Smooth muscle cell of the brain vasculature (primary cell): ENCODE measurements at regions not wholly inside any gene's neighbourhood (a gene's known extent, or its start where the extent isn't known, plus 50 kb on each side); places are given as distances from the start of the nearest gene placed in this dataset.
"Not testable (repeated sequence)": the region's sequence is repeated elsewhere in the genome, so short reads cannot be mapped to it uniquely, and the experiment has no call there.

Source experiments
- DNase-seq: peaks from one replicate; pipeline ENCODE4 v3.0.0-alpha.2; 2012; ENCODE audit warnings: low read depth, low spot score

- DNase-seq, result no peak
These were observed 327.6 kb upstream of the HTR1E start for GRCh38 chr6:86609549-86610388.

DNA sequence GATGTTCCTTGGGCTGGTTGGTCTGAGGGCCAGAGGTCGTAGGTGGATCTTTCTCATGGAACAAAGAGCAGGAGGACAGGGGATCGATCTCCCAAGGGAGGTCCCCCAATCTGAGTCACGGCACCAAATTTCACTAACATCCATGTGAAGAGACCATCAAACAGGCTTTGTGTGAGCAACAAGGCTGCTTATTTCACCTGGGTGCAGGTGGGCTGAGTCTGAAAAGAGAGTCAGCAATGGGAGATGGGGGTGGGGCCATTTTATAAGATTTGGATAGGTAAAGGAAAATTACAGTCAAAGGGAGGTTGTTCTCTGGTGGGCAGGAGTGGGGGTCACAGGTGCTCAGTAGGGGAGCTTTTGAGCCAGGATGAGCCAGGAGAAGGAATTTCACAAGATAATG is 334.0 kb upstream of the HTR1E start:
- DNase-seq, result not testable (repeated sequence)

DNA sequence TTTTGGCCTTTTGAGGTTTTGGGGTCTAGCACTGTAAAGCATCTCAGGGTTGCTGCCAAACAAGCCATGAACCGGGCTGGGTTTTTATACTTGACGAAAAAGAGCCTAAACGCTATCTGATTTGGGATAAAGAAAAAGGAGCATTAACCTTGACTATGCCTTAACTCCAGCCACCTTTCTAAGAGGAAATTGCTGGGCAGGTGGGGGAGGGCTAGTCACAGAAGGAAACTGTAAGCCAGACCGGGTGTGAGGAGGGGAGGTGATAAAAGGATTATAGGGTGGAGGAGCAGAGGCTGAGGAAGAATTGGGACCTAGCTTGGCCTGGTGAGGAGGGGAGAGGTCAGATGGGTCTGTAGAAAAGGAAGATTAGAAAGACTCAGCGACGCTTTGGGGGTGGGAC is 335.2 kb upstream of the HTR1E start:
- DNase-seq, result not testable (repeated sequence)

DNA sequence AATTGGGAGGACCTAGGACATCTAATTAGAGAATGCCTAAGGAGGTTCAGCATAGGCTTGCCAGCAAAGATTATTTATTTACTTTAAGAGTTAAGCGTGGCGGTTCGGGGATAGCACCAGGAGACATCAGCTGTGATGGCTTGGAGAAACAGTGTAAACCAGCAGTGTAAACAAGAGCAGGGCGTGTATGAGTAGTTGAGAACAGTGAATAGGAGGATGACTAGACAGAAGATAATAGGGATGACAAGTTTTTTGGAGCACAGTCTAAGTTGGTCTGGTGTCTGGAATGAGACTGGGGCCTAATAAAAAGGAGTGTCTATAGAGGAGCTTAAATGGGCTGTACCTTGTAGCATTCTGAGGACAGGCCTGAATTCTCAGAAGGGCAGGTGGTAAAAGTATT is 338.4 kb upstream of the HTR1E start:
- not testable (repeated sequence) for DNase-seq

GRCh38 chr6:86595641-86596040 is 341.7 kb upstream of the HTR1E start:
- no peak for DNase-seq

DNA sequence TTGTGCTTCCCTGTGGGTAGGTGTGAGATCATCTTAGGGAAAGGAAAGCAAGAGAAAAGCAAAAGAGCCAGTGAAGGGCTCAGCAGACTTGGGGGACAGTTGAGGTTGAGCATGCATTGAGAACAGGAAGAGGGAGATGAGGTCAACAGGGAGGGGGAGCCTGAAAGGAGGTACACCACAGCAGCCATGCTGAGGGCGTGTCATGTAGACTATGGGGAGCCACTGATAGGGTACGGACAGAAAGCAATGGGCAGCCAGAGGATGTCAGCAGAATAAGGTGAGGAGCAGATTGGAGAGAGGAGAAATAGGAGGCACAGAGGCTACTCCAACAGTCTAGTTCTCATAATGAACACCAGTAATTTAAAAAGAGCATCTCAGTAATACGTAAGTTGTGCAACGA is 351.1 kb upstream of the HTR1E start:
- no peak for DNase-seq

DNA sequence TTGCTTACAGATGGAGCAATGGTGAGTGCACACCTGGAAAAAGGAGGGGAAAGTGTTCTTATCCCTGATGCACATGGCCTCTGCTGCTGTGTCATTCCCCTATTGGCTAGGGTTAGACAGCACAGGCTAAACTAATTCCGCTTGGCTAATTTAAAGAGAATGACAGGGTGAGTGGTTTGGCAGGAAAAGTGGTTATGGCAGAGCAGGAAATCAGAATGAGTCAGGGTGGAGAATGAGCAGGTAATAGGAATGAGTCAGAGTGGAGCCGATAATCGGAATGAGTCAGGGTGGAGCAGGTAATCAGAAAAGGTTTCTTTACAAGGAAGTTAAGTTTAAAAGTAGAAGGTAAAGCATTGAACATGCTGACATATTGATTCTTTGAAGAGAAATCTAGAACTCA is 355.5 kb upstream of the HTR1E start:
- DNase-seq, result no peak

DNA sequence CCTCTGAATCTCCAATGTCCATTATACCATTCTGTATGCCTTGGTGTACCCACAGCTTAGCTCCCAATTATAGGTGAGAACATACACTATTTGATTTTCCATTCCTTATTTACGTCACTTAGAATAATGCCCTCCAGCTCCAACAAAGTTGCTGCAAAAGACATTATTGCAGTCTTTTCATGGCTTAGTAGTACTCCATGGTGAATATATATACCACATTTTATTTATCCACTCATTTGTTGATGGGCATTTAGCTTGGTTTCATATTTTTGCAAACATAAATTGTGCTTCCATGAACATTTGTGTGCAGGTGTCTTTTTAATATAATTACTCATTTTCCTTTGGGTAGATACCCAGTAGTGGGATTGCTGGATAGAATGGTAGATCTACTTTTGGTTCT is 374.1 kb upstream of the HTR1E start:
- DNase-seq, result no peak

DNA sequence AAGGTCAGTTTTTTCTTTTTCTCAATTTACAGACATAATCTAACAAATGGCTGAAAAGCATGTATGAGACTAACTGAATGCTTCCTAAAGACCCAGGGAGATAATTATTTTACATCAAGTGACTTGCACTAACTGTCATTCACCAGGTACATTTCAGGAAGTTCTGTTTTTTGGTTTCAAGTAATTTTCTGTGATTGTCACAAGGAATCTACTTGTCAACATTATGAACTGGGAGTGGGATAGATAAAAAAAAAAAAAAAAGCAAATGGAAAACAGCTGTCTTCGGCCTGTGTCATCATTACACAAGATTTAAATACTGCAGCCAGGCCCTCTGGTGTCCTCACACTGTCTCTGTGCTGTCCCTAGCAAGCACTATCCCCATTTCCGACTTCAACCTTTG is 379.0 kb upstream of the HTR1E start:
- no peak for DNase-seq

DNA sequence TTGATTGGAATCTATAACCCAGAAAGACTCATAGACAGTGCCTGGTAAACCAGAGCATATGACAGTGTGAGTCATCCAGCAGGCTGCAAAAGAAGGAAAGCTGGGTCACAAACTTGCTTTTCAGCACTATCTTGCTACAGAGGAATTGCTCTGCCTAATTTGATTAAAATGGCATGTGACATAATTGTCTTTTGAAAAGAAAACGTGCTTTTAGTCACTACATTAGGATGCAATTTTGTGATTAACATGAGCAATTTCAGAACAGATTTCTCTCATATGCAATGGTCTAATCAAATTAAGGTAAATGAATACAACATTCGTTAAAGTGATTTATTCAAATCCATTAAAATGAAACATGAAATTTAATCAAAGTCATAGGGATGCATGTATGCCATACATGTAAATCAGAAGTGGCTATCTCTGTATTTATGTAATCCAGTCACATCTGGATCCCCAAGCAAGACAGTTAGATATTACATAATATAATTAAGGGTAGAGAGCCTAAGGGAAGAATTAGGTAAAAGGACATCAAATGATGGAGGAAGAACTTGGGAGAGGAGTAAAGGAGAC is 400.0 kb upstream of the HTR1E start:
- no peak for DNase-seq

GRCh38 chr6:86536121-86536520 is 401.2 kb upstream of the HTR1E start:
- DNase-seq, result no peak

GRCh38 chr6:86535100-86535499 is 402.2 kb upstream of the HTR1E start:
- no peak for DNase-seq

- DNase-seq, result no peak
These were observed 407.7 kb upstream of the HTR1E start for GRCh38 chr6:86529635-86530034.

DNA sequence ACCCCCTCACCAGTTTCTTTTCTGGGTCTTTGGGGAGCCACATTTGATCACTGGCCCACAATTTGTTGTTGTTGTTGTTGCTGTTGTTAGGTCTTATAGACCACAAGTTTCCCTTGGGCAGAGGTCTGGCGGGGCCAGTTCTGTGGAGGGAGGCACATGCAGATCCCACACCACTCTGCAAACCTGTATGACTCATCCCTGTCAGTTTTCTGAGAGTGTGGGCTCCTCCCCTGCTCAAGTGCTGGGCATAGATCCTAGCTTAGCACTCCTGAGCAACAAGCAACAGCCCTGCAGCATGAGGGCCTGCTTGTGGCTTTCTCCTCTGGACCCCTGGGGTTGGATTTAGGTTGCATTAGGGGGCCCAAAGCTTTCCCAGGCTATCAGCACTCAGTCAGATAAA is 411.1 kb upstream of the HTR1E start:
- no peak for DNase-seq

GRCh38 chr6:86516087-86516486 is 421.2 kb upstream of the HTR1E start:
- DNase-seq, result no peak

GRCh38 chr6:86511962-86512361 is 425.4 kb upstream of the HTR1E start:
- DNase-seq, result no peak

GRCh38 chr6:86508230-86508629 is 429.1 kb upstream of the HTR1E start:
- no peak for DNase-seq

DNA sequence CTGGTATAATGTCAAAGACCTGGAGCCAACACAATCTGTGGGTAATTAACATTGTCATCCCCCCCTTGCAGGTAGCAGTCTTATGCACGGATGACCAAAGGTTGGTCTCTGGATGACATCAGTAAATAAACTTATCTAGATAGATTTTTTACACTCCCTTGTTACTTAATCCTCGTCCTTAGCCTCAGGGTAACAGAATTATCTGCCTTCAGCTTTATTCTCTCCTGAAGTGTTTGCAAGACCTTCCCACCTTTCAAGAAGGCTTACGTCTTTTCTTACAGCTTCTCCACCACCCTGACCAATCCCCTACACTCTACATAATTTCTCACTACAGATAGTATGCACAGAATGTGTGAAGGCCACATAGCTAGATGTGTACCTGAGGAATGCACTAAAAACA is 434.8 kb upstream of the HTR1E start:
- DNase-seq, result no peak

DNA sequence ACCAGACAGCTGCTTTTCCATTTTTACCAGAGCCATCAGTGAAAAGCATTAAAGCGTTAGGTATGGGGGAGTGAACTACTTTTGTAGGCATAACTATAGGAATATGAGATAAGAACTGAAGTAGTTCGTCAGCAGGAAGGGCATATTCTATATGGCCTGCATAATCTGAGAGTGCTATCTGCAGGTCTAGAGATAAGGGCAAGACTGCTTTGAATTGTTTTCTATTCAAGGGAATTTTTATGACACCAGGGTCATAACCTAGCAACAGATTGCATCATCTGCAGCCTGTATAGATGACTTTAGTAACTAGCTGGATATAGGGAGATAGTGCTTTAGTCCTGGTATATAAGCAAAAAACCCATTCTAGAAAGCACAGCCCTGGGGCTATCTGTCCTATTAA is 437.3 kb upstream of the HTR1E start:
- no peak for DNase-seq

DNA sequence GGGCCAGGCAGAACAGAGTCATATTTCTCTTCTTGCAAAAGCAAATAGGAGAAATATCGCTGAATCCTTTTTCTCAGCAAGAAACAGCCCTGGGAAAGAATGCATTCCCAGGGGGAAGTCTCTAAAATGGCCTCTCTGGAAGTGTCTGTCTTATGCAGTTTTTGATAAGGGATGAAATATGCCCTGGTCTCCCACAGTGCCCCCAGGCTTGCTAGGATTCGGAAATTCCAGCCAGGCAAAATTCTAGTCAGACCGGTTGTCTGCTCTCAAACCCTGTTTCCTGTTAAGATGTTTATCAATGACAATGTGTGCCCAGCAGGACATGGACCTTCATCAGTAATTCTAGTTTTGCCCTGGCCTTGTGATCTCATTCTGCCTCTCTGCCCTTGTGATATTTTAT is 448.3 kb upstream of the HTR1E start:
- not testable (repeated sequence) for DNase-seq

GRCh38 chr6:86487660-86488221 is 449.6 kb upstream of the HTR1E start:
- no peak for DNase-seq

DNA sequence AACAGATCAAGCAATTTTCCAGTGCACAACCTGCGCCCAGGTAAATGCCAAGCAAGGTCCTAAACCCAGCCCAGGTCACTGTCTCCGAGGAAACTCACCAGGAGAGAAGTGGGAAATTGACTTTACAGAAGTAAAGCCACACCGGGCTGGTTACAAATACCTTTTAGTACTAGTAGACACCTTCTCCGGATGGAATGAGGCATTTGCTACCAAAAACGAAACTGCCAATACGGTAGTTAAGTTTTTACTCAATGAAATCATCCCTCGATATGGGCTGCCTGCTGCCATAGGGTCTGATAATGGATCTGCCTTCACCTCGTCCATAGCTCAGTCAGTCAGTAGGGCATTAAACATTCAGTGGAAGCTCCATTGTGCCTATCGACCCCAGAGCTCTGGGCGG is 459.0 kb upstream of the HTR1E start:
- DNase-seq, result not testable (repeated sequence)

DNA sequence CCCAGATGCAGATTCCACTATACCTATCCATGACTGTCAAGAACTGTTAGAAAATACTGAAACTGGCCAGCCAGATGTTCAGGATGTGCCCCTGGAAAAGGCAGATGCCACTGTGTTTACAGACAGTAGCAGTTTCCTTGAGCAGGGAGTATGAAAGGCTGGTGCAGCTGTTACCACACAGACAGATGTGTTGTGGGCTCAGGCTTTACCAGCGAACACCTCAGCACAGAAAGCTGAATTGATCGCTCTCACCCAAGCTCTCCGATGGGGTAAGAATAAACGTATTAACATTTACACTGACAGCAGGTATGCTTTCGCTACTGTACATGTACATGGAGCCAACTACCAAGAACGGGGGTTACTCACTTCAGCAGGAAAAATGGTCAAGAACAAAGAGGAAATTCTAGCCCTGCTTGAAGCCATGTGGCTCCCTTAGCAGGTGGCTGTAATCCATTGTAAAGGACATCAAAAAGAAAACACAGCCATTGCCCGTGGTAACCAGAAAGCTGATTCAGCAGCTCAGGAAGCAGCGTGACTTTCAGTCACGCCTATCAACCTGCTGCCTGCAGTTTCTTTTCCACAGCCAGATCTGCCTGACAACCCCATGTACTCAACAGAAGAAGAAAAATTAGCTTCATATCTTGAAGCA is 459.7 kb upstream of the HTR1E start:
- no peak for DNase-seq
